CD8-positive, alpha-beta memory T cell (primary cell): ENCODE measurements at regions not wholly inside any gene's neighbourhood (a gene's known extent, or its start where the extent isn't known, plus 50 kb on each side); places are given as distances from the start of the nearest gene placed in this dataset.

ENCODE experiments used
- CTCF ChIA-PET: fragments of 350-600 bp; sonication (Branson Sonifier 250); formaldehyde crosslinking; loops from one replicate; lab custom pipeline; 2021; ENCODE audit warnings: antibody characterized with exemption; lab: Charles Lee
- POLR2A ChIA-PET: fragments of 350-600 bp; sonication (Branson Sonifier 250); formaldehyde crosslinking; loops from one replicate; lab custom pipeline; 2021; ENCODE audit warnings: antibody characterized with exemption; lab: Charles Lee
- DNase-seq, 5 donors: peaks; one replicate each; pipeline versions ENCODE4 v3.0.0 to v3.0.0-alpha.2; 2020 to 2022; ENCODE audit warnings: mixed read lengths in 1 of 5
- H3K27ac ChIP-seq: one replicate; pipeline ENCODE4 v1.7.0; 2013; ENCODE audit warnings: low read depth, mild to moderate bottlenecking, low read length, moderate library complexity
- H3K27me3 ChIP-seq: 2 replicates; pipeline ENCODE4 v1.7.0; 2013; ENCODE audit warnings: low read length, mild to moderate bottlenecking; ENCODE audit not compliant: insufficient read depth, poor library complexity, severe bottlenecking
- H3K36me3 ChIP-seq: 2 replicates; pipeline ENCODE4 v1.7.0; 2013; ENCODE audit warnings: mild to moderate bottlenecking, low read length, moderate library complexity; ENCODE audit not compliant: insufficient read depth
- H3K4me1 ChIP-seq: 2 replicates; pipeline ENCODE4 v1.7.0; 2013; ENCODE audit warnings: mild to moderate bottlenecking, low read length, moderate library complexity; ENCODE audit not compliant: insufficient read depth
- H3K4me3 ChIP-seq: 2 replicates; pipeline ENCODE4 v1.7.0; 2013; ENCODE audit warnings: mild to moderate bottlenecking, low read length
- H3K9me3 ChIP-seq: 2 replicates; pipeline ENCODE4 v1.7.0; 2013; ENCODE audit warnings: mild to moderate bottlenecking, low read length
- H3K27ac Mint-ChIP-seq, 8 donors: one replicate each; pipeline ENCODE4 v1.8.0; 2020 to 2021; ENCODE audit warnings: mixed read lengths in 8 of 8, mild to moderate bottlenecking in 6 of 8, inconsistent platforms in 3 of 8, moderate library complexity in 3 of 8
- H3K27me3 Mint-ChIP-seq, 2 donors: one replicate each; pipeline ENCODE4 v1.8.0; 2020 to 2021; ENCODE audit warnings: mixed read lengths in 2 of 2, mild to moderate bottlenecking in 1 of 2, moderate library complexity in 1 of 2
- H3K36me3 Mint-ChIP-seq, 3 donors: one replicate each; pipeline ENCODE4 v1.8.0; 2020 to 2021; ENCODE audit warnings: mixed read lengths in 3 of 3, inconsistent platforms in 1 of 3, mild to moderate bottlenecking in 1 of 3
- H3K4me1 Mint-ChIP-seq, 3 donors: one replicate each; pipeline ENCODE4 v1.8.0; 2020 to 2021; ENCODE audit warnings: mixed read lengths in 3 of 3, inconsistent platforms in 1 of 3, mild to moderate bottlenecking in 1 of 3
- H3K4me3 Mint-ChIP-seq, 7 donors: one replicate each; pipeline ENCODE4 v1.8.0; 2020 to 2021; ENCODE audit warnings: mixed read lengths in 7 of 7, mild to moderate bottlenecking in 6 of 7, moderate library complexity in 4 of 7, inconsistent platforms in 2 of 7
- H3K9me3 Mint-ChIP-seq, 5 donors: one replicate each; pipeline ENCODE4 v1.8.0; 2020 to 2022; ENCODE audit warnings: mixed read lengths in 5 of 5, mild to moderate bottlenecking in 3 of 5, moderate library complexity in 2 of 5, inconsistent platforms in 1 of 5

- POLR2A ChIA-PET = no interaction called here
Measured at GRCh38 chr10:30184397-30185033, 125.1 kb upstream of the JCAD start.

GRCh38 chr10:30183055-30183402 is 123.6 kb upstream of the JCAD start:
- H3K4me1 ChIP-seq = no peaks in the 10 kb centered on the region
- H3K4me1 Mint-ChIP-seq = no peaks in the 10 kb centered on the region

More at GRCh38 chr10:30184397-30185033, 125.1 kb upstream of the JCAD start:
- H3K27ac Mint-ChIP-seq = no peak overlapping the region
- no peaks in the 10 kb centered on the region for H3K4me1 ChIP-seq
- H3K4me3 Mint-ChIP-seq = no peak overlapping the region
- no peak overlapping the region for H3K27ac ChIP-seq
- H3K9me3 ChIP-seq = no peaks in the 10 kb centered on the region
- no peak for DNase-seq
- no peak overlapping the region for H3K4me3 ChIP-seq
- H3K9me3 Mint-ChIP-seq = no peaks in the 10 kb centered on the region
- CTCF ChIA-PET = no interaction called here
- H3K27me3 ChIP-seq = peaks cover 4% of the 10 kb centered on the region
- H3K4me1 Mint-ChIP-seq = no peaks in the 10 kb centered on the region
- H3K27me3 Mint-ChIP-seq = peaks cover 0 to 6% of the 10 kb centered on the region in 2 donors
- H3K36me3 Mint-ChIP-seq = no peaks in the 10 kb centered on the region
- H3K36me3 ChIP-seq = no peaks in the 10 kb centered on the region

GRCh38 chr10:30182191-30183054 is 123.0 kb upstream of the JCAD start:
- Histone ChIP-seq H3K9me3 (no peaks in the 10 kb centered on the region), H3K27ac (no peak overlapping the region), H3K36me3 (no peaks in the 10 kb centered on the region), H3K4me3 (no peak overlapping the region), H3K4me1 (no peaks in the 10 kb centered on the region), H3K27me3 (peaks cover 1% of the 10 kb centered on the region)
- Mint-ChIP-seq H3K36me3 (no peaks in the 10 kb centered on the region), H3K9me3 (no peaks in the 10 kb centered on the region), H3K4me3 (no peak overlapping the region), H3K27ac (no peak overlapping the region), H3K4me1 (no peaks in the 10 kb centered on the region), H3K27me3 (peaks cover 4 to 6% of the 10 kb centered on the region in 2 donors)
- ChIA-PET POLR2A (no interaction called here), CTCF (no interaction called here)
- no peak for DNase-seq

More at GRCh38 chr10:30183055-30183402, 123.6 kb upstream of the JCAD start:
- H3K27me3 ChIP-seq = peaks cover 4% of the 10 kb centered on the region
- no peaks in the 10 kb centered on the region for H3K9me3 Mint-ChIP-seq
- H3K36me3 Mint-ChIP-seq = no peaks in the 10 kb centered on the region
- DNase-seq = no peak
- ChIA-PET CTCF (no interaction called here), POLR2A (no interaction called here)
- H3K9me3 ChIP-seq = no peaks in the 10 kb centered on the region
- peaks cover 4 to 6% of the 10 kb centered on the region in 2 donors for H3K27me3 Mint-ChIP-seq
- H3K4me3 ChIP-seq = no peak overlapping the region
- H3K27ac Mint-ChIP-seq = no peak overlapping the region
- no peak overlapping the region for H3K27ac ChIP-seq
- H3K4me3 Mint-ChIP-seq = no peak overlapping the region
- no peaks in the 10 kb centered on the region for H3K36me3 ChIP-seq

DNA sequence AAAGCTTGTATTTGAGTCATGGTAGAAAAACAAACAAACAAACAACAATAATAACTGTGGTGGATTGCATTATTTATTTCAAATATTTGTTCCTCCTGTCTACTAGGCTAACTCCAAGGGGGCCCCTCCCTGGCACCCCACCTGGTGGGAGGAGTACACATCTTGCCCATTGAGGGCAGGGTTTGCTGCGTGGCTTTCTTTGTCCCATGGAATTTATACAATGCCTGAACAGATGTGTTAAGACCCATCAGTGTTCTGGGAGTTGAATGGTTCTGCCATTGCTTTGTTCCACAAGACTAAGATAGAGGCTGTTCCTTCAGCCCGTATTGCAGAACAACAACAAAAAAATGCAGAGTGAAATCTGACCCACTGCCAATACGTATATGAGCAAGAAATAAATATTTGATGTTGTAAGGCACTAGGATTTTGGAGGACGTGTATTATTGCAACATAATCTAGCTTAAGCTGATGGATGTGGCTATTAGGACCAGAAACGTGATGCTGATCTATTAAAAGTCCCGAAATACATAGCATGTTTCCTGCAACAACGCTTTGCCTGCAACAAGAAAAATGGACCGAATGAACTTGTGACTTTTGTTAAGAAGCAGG is 119.1 kb upstream of the JCAD start:
- Histone ChIP-seq H3K36me3 (no peaks in the 10 kb centered on the region), H3K4me3 (no peak overlapping the region), H3K27me3 (no peaks in the 10 kb centered on the region), H3K27ac (no peak overlapping the region), H3K9me3 (no peaks in the 10 kb centered on the region), H3K4me1 (no peaks in the 10 kb centered on the region)
- no peaks in the 10 kb centered on the region for H3K36me3 Mint-ChIP-seq
- CTCF ChIA-PET = no interaction called here
- no peak for DNase-seq
- no peak overlapping the region for H3K27ac Mint-ChIP-seq
- H3K27me3 Mint-ChIP-seq = peaks cover 7 to 22% of the 10 kb centered on the region in 2 donors
- H3K4me1 Mint-ChIP-seq = no peaks in the 10 kb centered on the region
- no peaks in the 10 kb centered on the region for H3K9me3 Mint-ChIP-seq
- no peak overlapping the region for H3K4me3 Mint-ChIP-seq
- POLR2A ChIA-PET = no interaction called here

GRCh38 chr10:30176776-30177533 is 117.6 kb upstream of the JCAD start:
- Histone ChIP-seq H3K4me1 (no peaks in the 10 kb centered on the region), H3K27ac (no peak overlapping the region), H3K27me3 (no peaks in the 10 kb centered on the region), H3K4me3 (no peak overlapping the region), H3K9me3 (no peaks in the 10 kb centered on the region), H3K36me3 (no peaks in the 10 kb centered on the region)
- no peaks in the 10 kb centered on the region for H3K36me3 Mint-ChIP-seq
- ChIA-PET POLR2A (no interaction called here), CTCF (no interaction called here)
- no peaks in the 10 kb centered on the region for H3K4me1 Mint-ChIP-seq
- H3K9me3 Mint-ChIP-seq = no peaks in the 10 kb centered on the region
- no peak overlapping the region for H3K4me3 Mint-ChIP-seq
- H3K27ac Mint-ChIP-seq = no peak overlapping the region
- peaks cover 7 to 22% of the 10 kb centered on the region in 2 donors for H3K27me3 Mint-ChIP-seq
- no peak for DNase-seq

DNA sequence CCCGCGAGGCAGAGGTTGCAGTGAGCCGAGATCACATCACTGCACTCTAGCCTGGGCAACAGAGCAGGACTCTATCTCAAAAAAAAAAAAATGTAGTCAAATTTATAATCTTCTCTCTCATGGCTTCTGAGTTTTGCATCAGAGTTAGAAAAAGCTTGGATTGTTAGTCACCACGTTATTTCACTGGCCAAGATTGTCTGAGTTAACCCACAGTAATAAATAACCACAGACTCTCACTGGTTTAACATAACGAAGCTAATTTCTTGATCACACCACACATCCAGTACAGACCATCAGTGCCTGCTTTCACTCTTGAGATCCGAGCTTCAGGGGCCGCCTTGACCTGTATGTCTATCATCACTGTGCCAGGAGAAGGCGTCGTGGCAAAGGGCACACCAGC is 116.8 kb upstream of the JCAD start:
- Mint-ChIP-seq H3K36me3 (no peaks in the 10 kb centered on the region), H3K9me3 (no peaks in the 10 kb centered on the region), H3K4me1 (no peaks in the 10 kb centered on the region), H3K27ac (no peak overlapping the region), H3K4me3 (no peak overlapping the region), H3K27me3 (peaks cover 7 to 27% of the 10 kb centered on the region in 2 donors)
- POLR2A ChIA-PET = no interaction called here
- Histone ChIP-seq H3K27ac (no peak overlapping the region), H3K9me3 (no peaks in the 10 kb centered on the region), H3K4me1 (no peaks in the 10 kb centered on the region), H3K36me3 (no peaks in the 10 kb centered on the region), H3K27me3 (no peaks in the 10 kb centered on the region), H3K4me3 (no peak overlapping the region)
- DNase-seq = no peak
- CTCF ChIA-PET = no interaction called here

GRCh38 chr10:30172673-30173072 is 113.3 kb upstream of the JCAD start:
- no peak overlapping the region for H3K27ac ChIP-seq
- H3K4me3 ChIP-seq = no peak overlapping the region
- Mint-ChIP-seq H3K4me3 (no peak overlapping the region), H3K4me1 (no peaks in the 10 kb centered on the region), H3K27ac (no peak overlapping the region), H3K9me3 (no peaks in the 10 kb centered on the region), H3K27me3 (peaks cover 10 to 44% of the 10 kb centered on the region in 2 donors), H3K36me3 (no peaks in the 10 kb centered on the region)
- peaks cover 3% of the 10 kb centered on the region for H3K27me3 ChIP-seq
- no peak for DNase-seq
- H3K9me3 ChIP-seq = no peaks in the 10 kb centered on the region
- ChIA-PET CTCF (no interaction called here), POLR2A (no interaction called here)
- no peaks in the 10 kb centered on the region for H3K4me1 ChIP-seq
- H3K36me3 ChIP-seq = no peaks in the 10 kb centered on the region

- H3K27me3 ChIP-seq = peaks cover 3% of the 10 kb centered on the region
- H3K9me3 Mint-ChIP-seq = no peaks in the 10 kb centered on the region
- H3K9me3 ChIP-seq = no peaks in the 10 kb centered on the region
- no peaks in the 10 kb centered on the region for H3K36me3 Mint-ChIP-seq
- H3K4me1 Mint-ChIP-seq = no peaks in the 10 kb centered on the region
- no peak overlapping the region for H3K4me3 ChIP-seq
- no peak overlapping the region for H3K27ac Mint-ChIP-seq
- CTCF ChIA-PET = no interaction called here
- H3K36me3 ChIP-seq = no peaks in the 10 kb centered on the region
- H3K4me3 Mint-ChIP-seq = no peak overlapping the region
- H3K27ac ChIP-seq = no peak overlapping the region
- H3K27me3 Mint-ChIP-seq = peaks cover 8 to 43% of the 10 kb centered on the region in 2 donors
- DNase-seq = no peak
- POLR2A ChIA-PET = no interaction called here
- no peaks in the 10 kb centered on the region for H3K4me1 ChIP-seq
Measured at GRCh38 chr10:30172091-30172490, 112.7 kb upstream of the JCAD start.
